DMS153 (cell line): ENCODE measurements at regions not wholly inside any gene's neighbourhood (a gene's known extent, or its start where the extent isn't known, plus 50 kb on each side); places are given as distances from the start of the nearest gene placed in this dataset.

ENCODE experiments used
- DNase-seq: peaks from one replicate; lab custom pipeline; 2025; lab: John Stamatoyannopoulos, UW

GRCh38 chr2:19235308-19235707, 123.1 kb downstream of the OSR1 start:
- no peak for DNase-seq

- DNase-seq: no peak
Measured at GRCh38 chr2:19232312-19232711, 126.1 kb downstream of the OSR1 start.

GRCh38 chr2:19231625-19232024, 126.8 kb downstream of the OSR1 start:
- no peak for DNase-seq

- DNase-seq: no peak
Measured at GRCh38 chr2:19230626-19231025, 127.8 kb downstream of the OSR1 start.

GRCh38 chr2:19228715-19229114, 129.7 kb downstream of the OSR1 start:
- DNase-seq: peak; percentile 89

GRCh38 chr2:19228181-19228593, 130.2 kb downstream of the OSR1 start:
- DNase-seq: no peak

- DNase-seq: no peak
Measured at GRCh38 chr2:19226871-19227270, 131.6 kb downstream of the OSR1 start.

- DNase-seq: no peak
Measured at GRCh38 chr2:19226386-19226785, 132.0 kb downstream of the OSR1 start.

GRCh38 chr2:19225931-19226330, 132.5 kb downstream of the OSR1 start:
- DNase-seq: no peak

- no peak for DNase-seq
Measured at GRCh38 chr2:19225126-19225525, 133.3 kb downstream of the OSR1 start.

GRCh38 chr2:19224486-19224885, 133.9 kb downstream of the OSR1 start:
- no peak for DNase-seq

- peak; percentile 15 for DNase-seq
Measured at GRCh38 chr2:19224011-19224410, 134.4 kb downstream of the OSR1 start.

GRCh38 chr2:19219060-19219459, 139.4 kb downstream of the OSR1 start:
- no peak for DNase-seq

GRCh38 chr2:19218166-19218565, 140.3 kb downstream of the OSR1 start:
- no peak for DNase-seq

GRCh38 chr2:19216676-19217602, 141.5 kb downstream of the OSR1 start:
- no peak for DNase-seq

- DNase-seq: no peak
Measured at GRCh38 chr2:19216238-19216637, 142.2 kb downstream of the OSR1 start.

- DNase-seq: no peak
Measured at GRCh38 chr2:19214682-19215391, 143.6 kb downstream of the OSR1 start.

GRCh38 chr2:19209575-19210341, 148.7 kb downstream of the OSR1 start:
- DNase-seq: no peak

GRCh38 chr2:19208479-19209199, 149.8 kb downstream of the OSR1 start:
- no peak for DNase-seq

- no peak for DNase-seq
Measured at GRCh38 chr2:19207452-19207851, 151.0 kb downstream of the OSR1 start.

- no peak for DNase-seq
Measured at GRCh38 chr2:19205983-19206533, 152.4 kb downstream of the OSR1 start.
